HepG2 (cell line): ENCODE measurements at regions not wholly inside any gene's neighbourhood (a gene's known extent, or its start where the extent isn't known, plus 50 kb on each side); places are given as distances from the start of the nearest gene placed in this dataset.

Experiments used
- ATAC-seq: fragments of 200-7000 bp; cut with Tn5 transposase; 3 replicates; pipeline ENCODE4 v1.9.1; 2020; ENCODE audit warnings: mild to moderate bottlenecking, moderate library complexity
- BruUV-seq: library from RNA; stranded (reverse); fragments of 400-500 nt; replicated peaks from 2 replicates; lab custom pipeline; 2021; lab: Mats Ljungman, UMichigan
- CTCF ChIA-PET: fragments of 300-600 bp; formaldehyde crosslinking; extraction: SDS; loops from one replicate; lab custom pipeline; 2021; ENCODE audit warnings: low total read pairs, inconsistent platforms, low intra/inter-chr PET ratio; lab: Yijun Ruan, JAX
- POLR2A ChIA-PET: fragments of 350-600 bp; sonication (Branson Sonifier 250); formaldehyde crosslinking; loops from one replicate; lab custom pipeline; 2020; ENCODE audit warnings: antibody characterized with exemption, inconsistent platforms; lab: Yijun Ruan, JAX
- DNase-seq: peaks from one replicate; pipeline ENCODE4 v3.0.0-alpha.2; 2015; ENCODE audit warnings: low spot score
- FAIRE-seq: peaks from 3 replicates; lab custom pipeline; 2011; peaks lifted over from hg19 to GRCh38; lab: Jason Lieb, UNC
- H2AFZ ChIP-seq: one replicate; pipeline ENCODE4 v1.6.1; 2011; ENCODE audit warnings: low read length, inconsistent platforms
- H3K27ac ChIP-seq: fragments of 300-600 bp; 3 replicates; pipeline ENCODE4 v1.8.0; 2011; ENCODE audit warnings: mixed run types, mild to moderate bottlenecking, mixed read lengths, low read length, inconsistent platforms; ENCODE audit not compliant: insufficient read depth; ENCODE audit errors: extremely low read length
- H3K27me3 ChIP-seq, 2 experiments: fragments of 200-600 bp in 1 of 2; 2 replicates in 1 of 2; 3 replicates in 1 of 2; pipeline versions ENCODE4 v1.6.0 to v1.8.0; 2011; ENCODE audit warnings: low read length in 2 of 2, mild to moderate bottlenecking in 2 of 2, moderate library complexity in 2 of 2, inconsistent platforms in 1 of 2; ENCODE audit not compliant: insufficient read depth in 2 of 2, control insufficient read depth in 1 of 2
- H3K36me3 ChIP-seq, 2 experiments: fragments of 200-600 bp in 1 of 2; replicated peaks in 1 of 2; 2 replicates in 1 of 2; 3 replicates in 1 of 2; pipeline versions ENCODE4 v1.5.1 to v1.8.0; 2011; ENCODE audit warnings: low read length in 2 of 2, inconsistent platforms in 1 of 2; ENCODE audit not compliant: insufficient read depth in 2 of 2, control insufficient read depth in 1 of 2
- H3K4me1 ChIP-seq: 2 replicates; pipeline ENCODE4 v1.5.1; 2012; ENCODE audit warnings: low read length, inconsistent platforms; ENCODE audit not compliant: insufficient read depth
- H3K4me2 ChIP-seq: 2 replicates; pipeline ENCODE4 v1.6.0; 2011; ENCODE audit warnings: low read depth, low read length, inconsistent platforms
- H3K4me3 ChIP-seq, 3 experiments: fragments of 200-600 bp in 1 of 3; sonication (generic), shearing (Covaris generic) in 1 of 3; replicated peaks in 1 of 3; 2 replicates each; pipeline ENCODE4 v1.5.1; 2011 to 2016; ENCODE audit warnings: low read length in 3 of 3, inconsistent platforms in 2 of 3, low read depth in 2 of 3, mild to moderate bottlenecking in 2 of 3, control low read depth in 1 of 3, mixed read lengths in 1 of 3; ENCODE audit not compliant: insufficient read depth in 1 of 3
- H3K79me2 ChIP-seq: one replicate; pipeline ENCODE4 v1.6.1; 2011; ENCODE audit warnings: low read length, inconsistent platforms; ENCODE audit not compliant: insufficient read depth
- H3K9ac ChIP-seq: 2 replicates; pipeline ENCODE4 v1.6.0; 2011; ENCODE audit warnings: mild to moderate bottlenecking, low read depth, low read length, inconsistent platforms; ENCODE audit not compliant: insufficient read depth
- H3K9me3 ChIP-seq: 2 replicates; pipeline ENCODE4 v1.5.1; 2012; ENCODE audit warnings: mild to moderate bottlenecking, low read length
- H4K20me1 ChIP-seq: 2 replicates; pipeline ENCODE4 v1.6.0; 2011; ENCODE audit warnings: inconsistent platforms, mild to moderate bottlenecking, low read length, moderate library complexity; ENCODE audit not compliant: insufficient read depth
- ARHGAP35 ChIP-seq: sonication (generic); formaldehyde crosslinking; IDR thresholded peaks from 2 replicates; pipeline ENCODE4 v1.9.0; 2022; ENCODE audit warnings: mild to moderate bottlenecking, inconsistent platforms, moderate library complexity, missing genetic modification reagents, borderline replicate concordance
- CCAR2 ChIP-seq: fragments of 200-400 bp; formaldehyde crosslinking; optimal IDR thresholded peaks from 2 replicates; pipeline ENCODE3; 2018; ENCODE audit warnings: low read depth, mild to moderate bottlenecking, low read length, moderate library complexity
- FOXO1 ChIP-seq: sonication (generic); formaldehyde crosslinking; IDR thresholded peaks from 2 replicates; pipeline ENCODE4 v1.4.0; 2020; ENCODE audit warnings: missing genetic modification reagents
- GLMP ChIP-seq: sonication (generic); formaldehyde crosslinking; IDR thresholded peaks from 2 replicates; pipeline ENCODE4 v1.9.0; 2021; ENCODE audit warnings: missing genetic modification reagents, mild to moderate bottlenecking, borderline replicate concordance
- MIXL1 ChIP-seq: IDR thresholded peaks from 2 replicates; pipeline ENCODE4 v1.6.1; 2016
- PCBP2 ChIP-seq: fragments of 200-400 bp; formaldehyde crosslinking; optimal IDR thresholded peaks from 2 replicates; pipeline ENCODE3; 2018; ENCODE audit warnings: low read length, low read depth; ENCODE audit not compliant: poor library complexity, severe bottlenecking
- PLRG1 ChIP-seq: fragments of 450-650 bp; conservative IDR thresholded peaks from 2 replicates; pipeline ENCODE4 v1.6.1; 2016
- RORA ChIP-seq: sonication (generic); formaldehyde crosslinking; IDR thresholded peaks from 2 replicates; pipeline ENCODE4 v1.5.0; 2020; ENCODE audit warnings: mild to moderate bottlenecking, missing genetic modification reagents, moderate library complexity
- SATB2 ChIP-seq: sonication (generic); formaldehyde crosslinking; IDR thresholded peaks from 2 replicates; pipeline ENCODE4 v1.5.0; 2020; ENCODE audit warnings: missing genetic modification reagents
- SUZ12 ChIP-seq: fragments of 150-350 bp; IDR thresholded peaks from 2 replicates; pipeline ENCODE4 v1.6.1; 2014; ENCODE audit warnings: low read depth, low read length
- TAF15 ChIP-seq: fragments of 200-400 bp; formaldehyde crosslinking; IDR thresholded peaks from one replicate; pipeline ENCODE4 v1.6.1; 2018; ENCODE audit warnings: mild to moderate bottlenecking, low read depth, low read length; ENCODE audit not compliant: poor library complexity, severe bottlenecking
- ZBTB42 ChIP-seq: sonication (generic); formaldehyde crosslinking; IDR thresholded peaks from 2 replicates; pipeline ENCODE4 v1.5.0; 2020; ENCODE audit warnings: mild to moderate bottlenecking, missing genetic modification reagents
- ZMYM3 ChIP-seq: sonication (generic); formaldehyde crosslinking; IDR thresholded peaks from 2 replicates; pipeline ENCODE4 v1.5.1; 2020; ENCODE audit warnings: mild to moderate bottlenecking, missing genetic modification reagents
- ZNF605 ChIP-seq: sonication (generic); formaldehyde crosslinking; IDR thresholded peaks from 2 replicates; pipeline ENCODE4 v1.8.0; 2022; ENCODE audit warnings: mild to moderate bottlenecking, missing genetic modification reagents
- ZNF720 ChIP-seq: sonication (generic); formaldehyde crosslinking; IDR thresholded peaks from 2 replicates; pipeline ENCODE4 v1.4.0; 2020; ENCODE audit warnings: missing genetic modification reagents
- ZNF83 ChIP-seq: sonication (generic); formaldehyde crosslinking; IDR thresholded peaks from 2 replicates; pipeline ENCODE4 v1.4.0; 2020; ENCODE audit warnings: missing genetic modification reagents, mild to moderate bottlenecking, borderline replicate concordance
- ZSCAN20 ChIP-seq: sonication (generic); formaldehyde crosslinking; IDR thresholded peaks from 2 replicates; pipeline ENCODE4 v1.4.0; 2020; ENCODE audit warnings: missing genetic modification reagents, mild to moderate bottlenecking, borderline replicate concordance
- ZUFSP ChIP-seq: sonication (generic); formaldehyde crosslinking; IDR thresholded peaks from 2 replicates; pipeline ENCODE4 v1.9.0; 2021; ENCODE audit warnings: missing genetic modification reagents, mild to moderate bottlenecking, borderline replicate concordance
- WGBS: methylation state at CpG from one replicate; pipeline ENCODE4 v1.1.6; 2017; ENCODE audit warnings: low lambda C conversion rate; 5-methylcytosine and 5-hydroxymethylcytosine counted together
- in situ Hi-C: cut with HindIII; loops from 2 replicates; pipeline ENCODE4 v1.10.0; 2017; ENCODE audit warnings: low pct_unique_long_range_greater_than_20kb; ENCODE audit not compliant: extremely low pct_ligation_motif_present
- intact Hi-C: fragments of 100-400 bp; cut with micrococcal nuclease; formaldehyde crosslinking; loops from one replicate; pipeline ENCODE4 v1.10.0; 2022; ENCODE audit not compliant: unreplicated experiment
- TF ChIP-seq, protein P1 (sequence below): sonication (generic); formaldehyde crosslinking; IDR thresholded peaks from 2 replicates; pipeline ENCODE4 v1.5.0; 2020; ENCODE audit warnings: missing genetic modification reagents
- TF ChIP-seq, protein P2 (sequence below): fragments of 450-650 bp; IDR thresholded peaks from 2 replicates; pipeline ENCODE4 v1.6.1; 2017; ENCODE audit warnings: mild to moderate bottlenecking

DNA sequence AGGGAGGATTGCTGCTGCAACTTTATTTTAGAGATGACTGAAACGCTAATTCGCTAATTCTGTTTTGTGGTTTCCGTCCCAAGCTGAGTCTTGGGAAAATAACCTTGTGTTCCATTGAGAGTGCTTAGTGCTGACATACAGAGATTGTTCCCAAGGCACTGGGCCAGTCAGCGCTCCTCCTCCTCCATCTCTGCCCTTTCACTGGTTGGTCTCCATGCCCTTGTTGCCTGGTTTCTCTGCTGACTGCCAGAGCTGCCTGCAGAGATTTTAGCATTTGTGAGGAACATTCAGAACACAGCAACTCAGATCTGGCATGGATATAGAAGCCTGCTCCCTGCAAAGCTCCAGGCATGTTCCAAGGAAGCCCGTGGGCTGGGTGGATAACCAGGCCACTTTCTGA lies 126.0 kb upstream of the IRX2 start (continued):
- TF ChIP-seq SATB2 (CRISPR knock-in tag) (no peak), MIXL1 (CRISPR knock-in tag) (no peak), ZUFSP (CRISPR knock-in tag) (no peak), ZMYM3 (CRISPR knock-in tag) (no peak), RORA (CRISPR knock-in tag) (no peak), ZNF83 (CRISPR knock-in tag) (no peak)
- TF ChIP-seq, protein P1, sequence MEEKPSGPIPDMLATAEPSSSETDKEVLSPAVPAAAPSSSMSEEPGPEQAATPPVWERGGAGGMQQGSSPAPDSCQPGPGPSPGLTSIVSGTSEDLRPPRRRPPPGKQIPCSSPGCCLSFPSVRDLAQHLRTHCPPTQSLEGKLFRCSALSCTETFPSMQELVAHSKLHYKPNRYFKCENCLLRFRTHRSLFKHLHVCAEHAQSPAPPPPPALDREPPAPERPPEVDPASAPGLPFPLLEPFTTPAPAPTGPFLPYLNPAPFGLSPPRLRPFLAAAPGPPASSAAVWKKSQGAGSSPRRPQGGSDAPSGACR (CRISPR knock-in tag) = no peak

DNA sequence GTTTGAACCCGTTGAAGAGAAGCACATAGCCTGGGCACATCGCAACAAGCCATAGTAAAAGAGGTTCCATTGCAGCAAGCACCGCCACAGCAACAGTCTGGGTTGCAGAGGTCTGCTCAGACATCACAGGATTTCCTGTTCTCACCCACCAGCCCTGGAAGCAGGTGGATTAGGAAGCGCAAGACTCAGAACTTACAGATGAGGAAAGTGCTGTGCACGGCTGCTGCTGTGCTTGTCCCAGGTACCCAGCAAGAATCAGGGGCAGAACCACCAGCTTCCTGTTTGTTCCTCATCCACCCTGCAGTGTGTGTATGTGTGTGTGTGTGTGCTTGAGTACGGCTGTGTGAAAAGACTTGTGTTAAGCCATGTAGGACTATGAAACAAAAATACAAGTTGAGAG lies 124.7 kb upstream of the IRX2 start:
- no peaks in the 10 kb centered on the region for H3K36me3 ChIP-seq
- in situ Hi-C loops (no loop called here), intact Hi-C loops (no loop called here)
- 11% methylated on average over 3 of the region's 6 CpGs for WGBS
- no peak overlapping the region for H2AFZ ChIP-seq
- no peak for ATAC-seq
- ChIA-PET CTCF (no interaction called here), POLR2A (no interaction called here)
- BruUV-seq = no TSS peak
- DNase-seq = no peak
- H3K4me3 ChIP-seq = no peak overlapping the region
- H3K79me2 ChIP-seq = no peaks in the 10 kb centered on the region
- no peak overlapping the region for H3K9ac ChIP-seq
- no peaks in the 10 kb centered on the region for H3K27me3 ChIP-seq
- no peak overlapping the region for H3K4me2 ChIP-seq
- H4K20me1 ChIP-seq = no peaks in the 10 kb centered on the region
- H3K27ac ChIP-seq = no peak overlapping the region
- no peak for FAIRE-seq
- no peaks in the 10 kb centered on the region for H3K4me1 ChIP-seq
- H3K9me3 ChIP-seq = peaks cover 43% of the 10 kb centered on the region
- TF ChIP-seq FOXO1 (no peak), PLRG1 (no peak), ZNF720 (CRISPR knock-in tag) (no peak), PCBP2 (no peak), SUZ12 (no peak), ZMYM3 (CRISPR knock-in tag) (no peak), ZSCAN20 (CRISPR knock-in tag) (no peak), TAF15 (no peak), ZNF605 (CRISPR knock-in tag) (no peak), ARHGAP35 (no peak), ZBTB42 (CRISPR knock-in tag) (no peak), CCAR2 (no peak), GLMP (CRISPR knock-in tag) (no peak)
- TF ChIP-seq, protein P2, sequence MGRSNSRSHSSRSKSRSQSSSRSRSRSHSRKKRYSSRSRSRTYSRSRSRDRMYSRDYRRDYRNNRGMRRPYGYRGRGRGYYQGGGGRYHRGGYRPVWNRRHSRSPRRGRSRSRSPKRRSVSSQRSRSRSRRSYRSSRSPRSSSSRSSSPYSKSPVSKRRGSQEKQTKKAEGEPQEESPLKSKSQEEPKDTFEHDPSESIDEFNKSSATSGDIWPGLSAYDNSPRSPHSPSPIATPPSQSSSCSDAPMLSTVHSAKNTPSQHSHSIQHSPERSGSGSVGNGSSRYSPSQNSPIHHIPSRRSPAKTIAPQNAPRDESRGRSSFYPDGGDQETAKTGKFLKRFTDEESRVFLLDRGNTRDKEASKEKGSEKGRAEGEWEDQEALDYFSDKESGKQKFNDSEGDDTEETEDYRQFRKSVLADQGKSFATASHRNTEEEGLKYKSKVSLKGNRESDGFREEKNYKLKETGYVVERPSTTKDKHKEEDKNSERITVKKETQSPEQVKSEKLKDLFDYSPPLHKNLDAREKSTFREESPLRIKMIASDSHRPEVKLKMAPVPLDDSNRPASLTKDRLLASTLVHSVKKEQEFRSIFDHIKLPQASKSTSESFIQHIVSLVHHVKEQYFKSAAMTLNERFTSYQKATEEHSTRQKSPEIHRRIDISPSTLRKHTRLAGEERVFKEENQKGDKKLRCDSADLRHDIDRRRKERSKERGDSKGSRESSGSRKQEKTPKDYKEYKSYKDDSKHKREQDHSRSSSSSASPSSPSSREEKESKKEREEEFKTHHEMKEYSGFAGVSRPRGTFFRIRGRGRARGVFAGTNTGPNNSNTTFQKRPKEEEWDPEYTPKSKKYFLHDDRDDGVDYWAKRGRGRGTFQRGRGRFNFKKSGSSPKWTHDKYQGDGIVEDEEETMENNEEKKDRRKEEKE = no peak
